Stimulated activated CD4-positive, alpha-beta T cell treated with anti-CD3 and anti-CD28 coated beads, Interleukin-1b, Interleukin-23, amount 100 ng/mL, for 48 hours (primary cell): ENCODE measurements at regions not wholly inside any gene's neighbourhood (a gene's known extent, or its start where the extent isn't known, plus 50 kb on each side); places are given as distances from the start of the nearest gene placed in this dataset.

Experiments used
- DNase-seq: peaks from one replicate; pipeline ENCODE4 v3.0.0-alpha.2; 2020

- DNase-seq: no peak
Measured at GRCh38 chr6:156347246-156347645, 429.9 kb upstream of the ARID1B start.

GRCh38 chr6:156345700-156346099 lies 431.5 kb upstream of the ARID1B start:
- DNase-seq: no peak

- DNase-seq: no peak
Measured at GRCh38 chr6:156344491-156344890, 432.7 kb upstream of the ARID1B start.

GRCh38 chr6:156337801-156338200 lies 439.4 kb upstream of the ARID1B start:
- DNase-seq: no peak

- DNase-seq: no peak
Measured at GRCh38 chr6:156336733-156337132, 440.4 kb upstream of the ARID1B start.

GRCh38 chr6:156336089-156336488 lies 441.1 kb upstream of the ARID1B start:
- no peak for DNase-seq

GRCh38 chr6:156334966-156335365 lies 442.2 kb upstream of the ARID1B start:
- DNase-seq: no peak

GRCh38 chr6:156319707-156320106 lies 457.5 kb upstream of the ARID1B start:
- no peak for DNase-seq

GRCh38 chr6:156316583-156317125 lies 460.5 kb upstream of the ARID1B start:
- DNase-seq: no peak

- DNase-seq: no peak
Measured at GRCh38 chr6:156315146-156315545, 462.0 kb upstream of the ARID1B start.

GRCh38 chr6:156313037-156313436 lies 464.1 kb upstream of the ARID1B start:
- DNase-seq: no peak

GRCh38 chr6:156311291-156311690 lies 465.9 kb upstream of the ARID1B start:
- DNase-seq: no peak

- DNase-seq: no peak
Measured at GRCh38 chr6:156310701-156311100, 466.5 kb upstream of the ARID1B start.

GRCh38 chr6:156309017-156309416 lies 468.2 kb upstream of the ARID1B start:
- DNase-seq: peak; percentile 19

GRCh38 chr6:156308604-156309003 lies 468.6 kb upstream of the ARID1B start:
- DNase-seq: no peak

- DNase-seq: no peak
Measured at GRCh38 chr6:156306531-156306930, 470.6 kb upstream of the ARID1B start.

- DNase-seq: no peak
Measured at GRCh38 chr6:156283091-156283490, 494.1 kb upstream of the ARID1B start.

GRCh38 chr6:156282087-156282486 lies 495.1 kb upstream of the ARID1B start:
- no peak for DNase-seq

- no peak for DNase-seq
Measured at GRCh38 chr6:156281266-156281665, 495.9 kb upstream of the ARID1B start.

- DNase-seq: no peak
Measured at GRCh38 chr6:156280065-156280464, 497.1 kb upstream of the ARID1B start.

- no peak for DNase-seq
Measured at GRCh38 chr6:156279261-156279969, 497.8 kb upstream of the ARID1B start.

- DNase-seq: no peak
Measured at GRCh38 chr6:156273065-156273711, 504.0 kb upstream of the ARID1B start.

- peak; percentile 32 for DNase-seq
Measured at GRCh38 chr6:156269751-156270369, 507.3 kb upstream of the ARID1B start.

GRCh38 chr6:156268849-156269248 lies 508.3 kb upstream of the ARID1B start:
- DNase-seq: no peak
